Kidney capillary endothelial cell (primary cell): ENCODE measurements at regions not wholly inside any gene's neighbourhood (a gene's known extent, or its start where the extent isn't known, plus 50 kb on each side); places are given as distances from the start of the nearest gene placed in this dataset.

Experiments
- DNase-seq: peaks from one replicate; pipeline ENCODE4 v3.0.0-alpha.2; 2018; ENCODE audit warnings: low spot score

- peak; percentile 59 for DNase-seq
Measured at GRCh38 chr12:105930557-105931503, 207.9 kb downstream of the NUAK1 start.

- no peak for DNase-seq
Measured at GRCh38 chr12:105931762-105932570, 206.8 kb downstream of the NUAK1 start.

GRCh38 chr12:105933671-105934665, 204.8 kb downstream of the NUAK1 start:
- peak; percentile 99 for DNase-seq

GRCh38 chr12:105935106-105935505, 203.6 kb downstream of the NUAK1 start:
- peak; percentile 26 for DNase-seq

GRCh38 chr12:105935981-105936380, 202.8 kb downstream of the NUAK1 start:
- DNase-seq: no peak

GRCh38 chr12:105936496-105936895, 202.3 kb downstream of the NUAK1 start:
- DNase-seq: no peak

GRCh38 chr12:105937009-105937408, 201.7 kb downstream of the NUAK1 start:
- no peak for DNase-seq

GRCh38 chr12:105939181-105939721, 199.5 kb downstream of the NUAK1 start:
- no peak for DNase-seq

GRCh38 chr12:105942281-105942680, 196.5 kb downstream of the NUAK1 start:
- DNase-seq: no peak

- no peak for DNase-seq
Measured at GRCh38 chr12:105943525-105943924, 195.2 kb downstream of the NUAK1 start.

- DNase-seq: no peak
Measured at GRCh38 chr12:105944628-105945027, 194.1 kb downstream of the NUAK1 start.

GRCh38 chr12:105945880-105946279, 192.9 kb downstream of the NUAK1 start:
- no peak for DNase-seq

- DNase-seq: no peak
Measured at GRCh38 chr12:105946493-105946901, 192.3 kb downstream of the NUAK1 start.

GRCh38 chr12:105947906-105948305, 190.8 kb downstream of the NUAK1 start:
- no peak for DNase-seq

GRCh38 chr12:105948331-105948730, 190.4 kb downstream of the NUAK1 start:
- no peak for DNase-seq

- DNase-seq: no peak
Measured at GRCh38 chr12:105949391-105949790, 189.4 kb downstream of the NUAK1 start.

- DNase-seq: no peak
Measured at GRCh38 chr12:105951732-105952131, 187.0 kb downstream of the NUAK1 start.

GRCh38 chr12:105954951-105955931, 183.5 kb downstream of the NUAK1 start:
- DNase-seq: no peak

GRCh38 chr12:105955976-105956375, 182.8 kb downstream of the NUAK1 start:
- no peak for DNase-seq
